ENCODE measurements at regions not wholly inside any gene's neighbourhood (a gene's known extent, or its start where the extent isn't known, plus 50 kb on each side); places are given as distances from the start of the nearest gene placed in this dataset.

DNA sequence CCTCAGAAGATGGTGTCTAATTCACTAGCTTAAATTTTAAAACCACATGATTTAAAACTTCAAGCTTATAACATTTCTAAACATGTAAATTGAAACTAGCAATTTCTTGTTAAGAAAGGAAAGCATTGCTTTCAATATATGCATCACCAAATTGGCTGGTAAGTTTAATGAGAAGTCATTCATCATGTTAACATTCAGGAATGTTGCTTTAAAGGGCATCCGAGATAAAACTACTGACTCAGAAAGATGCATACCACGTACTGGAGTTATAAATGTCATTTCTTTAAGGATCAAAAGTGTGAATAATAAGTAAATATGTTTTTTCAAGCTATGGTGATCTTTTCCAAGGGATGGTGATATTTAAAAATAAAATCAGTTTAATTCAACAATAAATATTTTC is 83.3 kb upstream of the VCX2 start:
- TF ChIP-seq, protein P1, sequence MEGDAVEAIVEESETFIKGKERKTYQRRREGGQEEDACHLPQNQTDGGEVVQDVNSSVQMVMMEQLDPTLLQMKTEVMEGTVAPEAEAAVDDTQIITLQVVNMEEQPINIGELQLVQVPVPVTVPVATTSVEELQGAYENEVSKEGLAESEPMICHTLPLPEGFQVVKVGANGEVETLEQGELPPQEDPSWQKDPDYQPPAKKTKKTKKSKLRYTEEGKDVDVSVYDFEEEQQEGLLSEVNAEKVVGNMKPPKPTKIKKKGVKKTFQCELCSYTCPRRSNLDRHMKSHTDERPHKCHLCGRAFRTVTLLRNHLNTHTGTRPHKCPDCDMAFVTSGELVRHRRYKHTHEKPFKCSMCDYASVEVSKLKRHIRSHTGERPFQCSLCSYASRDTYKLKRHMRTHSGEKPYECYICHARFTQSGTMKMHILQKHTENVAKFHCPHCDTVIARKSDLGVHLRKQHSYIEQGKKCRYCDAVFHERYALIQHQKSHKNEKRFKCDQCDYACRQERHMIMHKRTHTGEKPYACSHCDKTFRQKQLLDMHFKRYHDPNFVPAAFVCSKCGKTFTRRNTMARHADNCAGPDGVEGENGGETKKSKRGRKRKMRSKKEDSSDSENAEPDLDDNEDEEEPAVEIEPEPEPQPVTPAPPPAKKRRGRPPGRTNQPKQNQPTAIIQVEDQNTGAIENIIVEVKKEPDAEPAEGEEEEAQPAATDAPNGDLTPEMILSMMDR (IDR thresholded peaks at IDR 0.05; ENCODE audit: low read length): no peak
- TF ChIP-seq EZH2 (IDR thresholded peaks at IDR 0.05; ENCODE audit: borderline replicate concordance, low read length): no peak
